HFF-Myc (cell line): ENCODE measurements at regions not wholly inside any gene's neighbourhood (a gene's known extent, or its start where the extent isn't known, plus 50 kb on each side); places are given as distances from the start of the nearest gene placed in this dataset.
A peak's percentile ranks its signal among the peaks of the same experiment; 100 is the strongest.

ENCODE experiments used
- DNase-seq: peaks from one replicate; pipeline ENCODE4 v3.0.0-alpha.2; 2011; ENCODE audit warnings: low read depth; ENCODE audit errors: extremely low read depth
- H3K4me3 ChIP-seq: replicated peaks from 2 replicates; pipeline ENCODE4 v1.5.1; 2011; ENCODE audit warnings: low read depth, mild to moderate bottlenecking, control low read depth, low read length
- CTCF ChIP-seq: IDR thresholded peaks from 2 replicates; pipeline ENCODE4 v1.5.1; 2012; ENCODE audit warnings: mild to moderate bottlenecking, low read depth, low read length, control low read depth; ENCODE audit errors: missing control alignments

DNA sequence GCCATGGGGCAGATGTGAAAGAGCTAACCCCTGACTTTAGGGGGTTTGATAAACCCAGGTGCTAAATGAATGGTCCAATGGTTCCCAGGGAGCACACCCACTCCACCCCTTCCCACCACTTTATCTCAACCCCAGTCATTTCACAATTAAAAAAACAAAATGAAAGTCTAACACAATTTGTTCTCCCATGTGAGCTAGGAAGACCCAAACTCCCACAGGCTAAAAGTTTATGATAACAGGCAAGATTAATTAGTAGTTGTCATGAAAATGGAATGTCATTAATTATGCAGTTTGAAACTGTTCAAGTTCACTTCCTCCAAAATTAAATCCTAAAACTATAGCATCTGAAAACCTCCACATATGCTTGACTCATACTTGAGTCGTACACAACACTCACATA is 63.3 kb upstream of the TPM1 start:
- no peak for TF ChIP-seq CTCF
- DNase-seq, result no peak
- H3K4me3 ChIP-seq, result no peak overlapping the region

- DNase-seq, result no peak
- no peak overlapping the region for H3K4me3 ChIP-seq
- no peak for TF ChIP-seq CTCF
Observed at GRCh38 chr15:62981071-62981470, 61.5 kb upstream of the TPM1 start.

DNA sequence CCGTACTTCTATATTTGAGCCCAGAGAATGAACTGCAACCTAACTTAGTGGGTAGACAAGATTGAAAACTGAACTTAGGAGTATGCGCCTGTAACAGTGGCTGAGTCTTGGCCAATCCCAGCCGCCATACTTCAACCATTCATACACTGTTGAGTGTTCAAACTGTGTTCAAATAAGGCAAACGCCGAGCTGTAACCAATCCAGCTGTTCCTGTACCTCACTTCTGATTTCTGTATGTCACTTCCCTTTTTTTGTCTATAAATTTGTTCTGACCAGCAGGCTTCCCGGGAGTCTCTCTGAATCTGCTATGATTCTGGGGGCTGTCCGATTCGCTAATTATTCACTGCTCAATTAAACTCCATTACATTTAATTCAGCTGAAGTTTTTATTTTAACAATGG is 58.6 kb upstream of the TPM1 start:
- DNase-seq, result no peak
- no peak overlapping the region for H3K4me3 ChIP-seq
- no peak for TF ChIP-seq CTCF

DNA sequence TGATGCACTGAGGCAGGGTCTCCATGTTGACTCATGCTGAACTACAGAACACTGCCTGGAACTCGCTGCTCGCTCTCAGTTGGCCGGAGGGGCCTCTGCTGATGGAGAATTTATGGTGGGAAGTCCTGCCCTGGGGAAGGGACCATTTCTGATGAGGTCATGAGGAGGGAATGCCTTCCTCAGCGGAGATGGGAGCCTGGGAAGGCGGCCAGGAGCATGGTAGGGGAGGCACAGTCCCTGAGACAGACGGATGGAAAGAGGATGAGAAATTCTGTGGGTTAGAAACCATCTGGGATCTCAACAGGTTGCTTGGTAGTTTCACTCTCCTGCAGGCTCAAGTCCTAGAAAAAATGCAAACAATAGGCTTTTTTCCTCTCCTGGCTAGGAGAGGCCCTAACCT is 56.8 kb upstream of the TPM1 start:
- no peak overlapping the region for H3K4me3 ChIP-seq
- TF ChIP-seq CTCF, result no peak
- DNase-seq, result peak; percentile 33

DNA sequence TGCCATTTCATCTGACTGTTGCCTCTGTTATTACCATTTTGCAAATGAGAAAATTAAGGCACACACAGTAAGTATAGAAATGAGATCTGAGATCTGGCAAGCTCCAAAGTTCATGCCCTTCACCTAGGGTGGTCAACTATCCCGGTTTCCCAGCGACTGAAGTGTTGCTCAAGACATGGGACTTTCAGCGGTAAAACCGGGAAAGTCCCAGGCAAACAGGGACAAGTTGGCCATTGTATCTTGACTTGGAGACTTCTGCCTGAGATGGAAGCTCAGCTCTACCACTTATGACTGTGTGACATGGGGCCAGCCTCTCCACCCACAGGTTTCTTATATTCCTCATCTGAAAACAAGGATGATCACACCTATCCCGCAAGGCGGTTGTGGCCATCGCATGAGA is 55.6 kb upstream of the TPM1 start:
- no peak overlapping the region for H3K4me3 ChIP-seq
- TF ChIP-seq CTCF, result no peak

GRCh38 chr15:62988701-62989100 is 53.8 kb upstream of the TPM1 start:
- TF ChIP-seq CTCF, result no peak
- no peak for DNase-seq
- no peak overlapping the region for H3K4me3 ChIP-seq

More for the DNA sequence above, 55.6 kb upstream of the TPM1 start:
- no peak for DNase-seq

DNA sequence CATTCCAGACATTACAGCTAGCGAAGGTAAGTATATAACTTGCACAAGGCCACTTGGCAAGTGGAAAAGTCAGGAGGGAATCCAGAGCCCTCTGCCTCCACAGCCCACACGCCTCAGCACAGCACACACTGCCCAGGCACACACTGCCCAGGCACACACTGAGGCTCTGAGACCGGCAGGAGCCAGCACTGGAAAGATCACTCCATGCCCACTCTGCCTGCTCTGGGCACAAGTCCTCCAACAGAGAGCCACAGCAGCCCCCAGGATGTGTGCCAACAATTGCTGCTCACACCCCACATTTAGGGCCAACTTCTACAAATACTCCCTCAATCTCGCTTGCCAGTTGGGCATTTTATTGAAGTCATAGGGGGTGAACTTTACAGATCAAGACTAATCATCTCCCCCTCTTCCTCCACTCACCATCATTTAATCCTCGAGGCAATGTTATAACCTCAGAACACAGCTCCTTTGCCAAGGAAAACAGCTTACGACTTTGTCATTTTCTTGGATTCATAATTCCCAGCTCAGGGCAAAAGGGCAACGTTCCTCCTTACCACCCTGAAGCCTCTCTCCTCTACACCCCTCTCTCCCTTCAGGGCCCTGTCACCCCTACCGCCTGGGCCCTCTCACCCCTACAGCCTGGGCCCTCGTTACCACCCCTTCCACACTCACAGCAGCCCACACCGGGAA is 53.0 kb upstream of the TPM1 start:
- H3K4me3 ChIP-seq, result no peak overlapping the region
- no peak for TF ChIP-seq CTCF
- DNase-seq, result no peak
